Pancreas (tissue), 10 donors: ENCODE measurements at regions not wholly inside any gene's neighbourhood (a gene's known extent, or its start where the extent isn't known, plus 50 kb on each side); places are given as distances from the start of the nearest gene placed in this dataset.

ENCODE experiments used
- ATAC-seq, 4 donors: fragments of 200-7000 bp; cut with Tn5 transposase; one replicate each; pipeline versions ENCODE4 v1.8.0 to v1.9.1; 2020; ENCODE audit warnings: mild to moderate bottlenecking in 4 of 4, moderate library complexity in 4 of 4
- DNase-seq, 6 donors: peaks; one replicate each; pipeline ENCODE4 v3.0.0-alpha.2; 2020
- FAIRE-seq: peaks from 2 replicates; lab custom pipeline; 2012; peaks lifted over from hg19 to GRCh38; lab: Jason Lieb, UNC
- H3K27ac ChIP-seq, 4 donors: fragments of 200-600 bp; sonication (generic); 1 replicate in 3 of 4; 2 replicates in 1 of 4; pipeline versions ENCODE4 v1.5.0 to v1.8.0; 2020
- H3K27me3 ChIP-seq, 4 donors: fragments of 200-600 bp; one replicate each; pipeline ENCODE4 v1.8.0; 2021
- H3K36me3 ChIP-seq, 3 donors: fragments of 200-600 bp; sonication (generic) in 1 of 3; one replicate each; pipeline versions ENCODE4 v1.5.0 to v1.8.0; 2020 to 2021
- H3K4me1 ChIP-seq, 3 donors: fragments of 200-600 bp; one replicate each; pipeline ENCODE4 v1.8.0; 2021
- H3K4me3 ChIP-seq, 4 donors: fragments of 200-600 bp; sonication (generic) in 2 of 4; one replicate each; pipeline versions ENCODE4 v1.5.0 to v1.8.0; 2020 to 2021
- H3K9me3 ChIP-seq, 4 donors: fragments of 200-600 bp; one replicate each; pipeline ENCODE4 v1.8.0; 2021
- WGBS, 2 donors: extraction: QIAGEN DNeasy Blood & Tissue Kit; methylation state at CpG; one replicate each; pipeline ENCODE4 v1.1.7; 2013; 5-methylcytosine and 5-hydroxymethylcytosine counted together
- intact Hi-C, 3 donors: fragments of 100-400 bp; cut with DNase I; formaldehyde crosslinking; loops; one replicate each; pipeline versions ENCODE4 v1.11.1 to v1.14.2; 2022
- TF ChIP-seq, protein P1 (sequence below), 4 donors: fragments of 200-600 bp; sonication (generic) in 3 of 4; IDR thresholded peaks; one replicate each; pipeline versions ENCODE4 v1.5.0 to v1.8.0; 2021; ENCODE audit warnings: antibody characterized with exemption in 4 of 4
- donor health status: healthy with polysubstance abuse.
- donor health status: DM: no; HTN: no; CAD: no; lungs with moderate emphysema.
- donor health status: DM: no; HTN: no; CAD: no.
- donor health status: control.
- donor health status: control.
- donor health status: Bipolar disorder and iron deficiency.
- donor health status: DM: yes; HTN: yes; CAD: no.
- donor health status: DM: no; HTN: no; CAD: no.
- donor health status: DM: no; HTN: no; CAD: no.
- donor health status: DM: yes; HTN: yes; CAD: no.

DNA sequence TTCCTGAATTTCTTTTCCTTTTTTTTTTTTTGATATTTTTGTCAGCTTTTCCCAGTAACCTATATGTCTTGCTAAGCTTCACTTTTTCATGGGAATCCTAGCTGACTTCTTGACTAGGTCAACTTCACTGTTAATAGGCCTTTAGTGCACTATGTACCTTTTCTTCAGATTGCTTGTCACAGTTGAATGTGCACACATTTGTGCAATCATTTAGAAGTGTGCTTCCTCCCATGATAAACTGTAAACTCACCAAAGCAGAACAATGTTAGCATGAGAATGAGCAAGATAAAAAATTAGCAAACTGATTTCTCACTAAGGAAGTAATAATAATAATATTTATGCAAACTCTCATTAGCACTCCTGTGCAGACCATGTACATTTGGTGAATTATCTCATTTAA is 173.2 kb downstream of the PABPC4L start:
- intact Hi-C loops = no loop called here
- no peaks in the 10 kb centered on the region for H3K9me3 ChIP-seq
- H3K4me1 ChIP-seq = no peaks in the 10 kb centered on the region
- H3K36me3 ChIP-seq = no peaks in the 10 kb centered on the region
- ATAC-seq (no peak), DNase-seq (no peak), FAIRE-seq (no peak)
- no peak overlapping the region for H3K27ac ChIP-seq
- TF ChIP-seq, protein P1, sequence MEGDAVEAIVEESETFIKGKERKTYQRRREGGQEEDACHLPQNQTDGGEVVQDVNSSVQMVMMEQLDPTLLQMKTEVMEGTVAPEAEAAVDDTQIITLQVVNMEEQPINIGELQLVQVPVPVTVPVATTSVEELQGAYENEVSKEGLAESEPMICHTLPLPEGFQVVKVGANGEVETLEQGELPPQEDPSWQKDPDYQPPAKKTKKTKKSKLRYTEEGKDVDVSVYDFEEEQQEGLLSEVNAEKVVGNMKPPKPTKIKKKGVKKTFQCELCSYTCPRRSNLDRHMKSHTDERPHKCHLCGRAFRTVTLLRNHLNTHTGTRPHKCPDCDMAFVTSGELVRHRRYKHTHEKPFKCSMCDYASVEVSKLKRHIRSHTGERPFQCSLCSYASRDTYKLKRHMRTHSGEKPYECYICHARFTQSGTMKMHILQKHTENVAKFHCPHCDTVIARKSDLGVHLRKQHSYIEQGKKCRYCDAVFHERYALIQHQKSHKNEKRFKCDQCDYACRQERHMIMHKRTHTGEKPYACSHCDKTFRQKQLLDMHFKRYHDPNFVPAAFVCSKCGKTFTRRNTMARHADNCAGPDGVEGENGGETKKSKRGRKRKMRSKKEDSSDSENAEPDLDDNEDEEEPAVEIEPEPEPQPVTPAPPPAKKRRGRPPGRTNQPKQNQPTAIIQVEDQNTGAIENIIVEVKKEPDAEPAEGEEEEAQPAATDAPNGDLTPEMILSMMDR (IDR thresholded peaks at IDR 0.05) = no peak
- H3K4me3 ChIP-seq = no peak overlapping the region
- no peaks in the 10 kb centered on the region for H3K27me3 ChIP-seq

DNA sequence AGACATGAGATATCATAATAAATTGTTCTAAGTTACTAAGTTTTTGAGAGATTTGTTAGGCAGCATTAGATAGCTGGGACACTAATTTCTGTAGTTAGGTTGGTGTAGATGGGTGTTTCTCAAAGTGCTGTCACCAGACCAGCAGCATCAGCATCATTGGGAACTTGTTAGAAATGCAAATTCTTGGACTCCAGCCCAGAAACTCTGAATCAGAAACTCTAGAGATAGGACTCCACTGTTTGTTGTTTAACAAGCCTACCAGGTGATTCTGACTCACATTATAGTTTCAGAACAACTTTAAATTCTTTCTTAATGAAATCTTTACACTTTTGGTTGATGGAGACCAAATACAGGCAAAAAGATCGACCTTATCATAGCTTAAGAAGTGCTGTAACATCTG is 173.7 kb downstream of the PABPC4L start:
- H3K36me3 ChIP-seq = no peaks in the 10 kb centered on the region
- TF ChIP-seq, protein P1 (IDR thresholded peaks at IDR 0.05) = no peak
- no peak overlapping the region for H3K27ac ChIP-seq
- H3K4me1 ChIP-seq = no peaks in the 10 kb centered on the region
- intact Hi-C loops = no loop called here
- no peaks in the 10 kb centered on the region for H3K27me3 ChIP-seq
- ATAC-seq (peak in 1 of 4 donors; percentile 36), DNase-seq (no peak), FAIRE-seq (no peak)
- H3K9me3 ChIP-seq = no peaks in the 10 kb centered on the region
- 38 to 40% methylated on average over 1 of the region's 1 CpG for WGBS, 2 donors
- H3K4me3 ChIP-seq = no peak overlapping the region

DNA sequence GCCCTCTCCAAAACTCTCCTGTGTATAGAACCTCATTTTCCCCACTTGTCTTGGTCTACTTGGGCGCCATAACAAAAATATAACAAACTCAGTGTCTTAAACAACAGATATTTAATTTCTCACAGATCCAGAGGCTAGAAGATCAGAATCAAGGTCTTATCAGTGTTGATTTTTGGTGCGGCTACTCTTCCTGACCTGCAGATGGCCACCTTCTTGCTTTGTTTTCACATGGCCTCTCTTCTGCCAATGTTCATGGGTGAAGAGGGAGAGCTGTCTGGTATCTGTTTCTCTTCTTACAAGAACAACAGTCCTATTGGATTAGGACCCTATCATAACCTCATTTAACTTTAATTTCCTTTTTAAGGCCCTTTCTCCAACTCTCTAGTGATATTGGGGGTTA is 177.3 kb downstream of the PABPC4L start:
- H3K4me3 ChIP-seq = no peak overlapping the region
- ATAC-seq = no peak
- FAIRE-seq = no peak
- no peaks in the 10 kb centered on the region for H3K27me3 ChIP-seq
- no peaks in the 10 kb centered on the region for H3K9me3 ChIP-seq
- intact Hi-C loops = no loop called here
- TF ChIP-seq, protein P1 (IDR thresholded peaks at IDR 0.05) = no peak
- no peak overlapping the region for H3K27ac ChIP-seq
- no peak for DNase-seq
- H3K4me1 ChIP-seq = no peaks in the 10 kb centered on the region
- no peaks in the 10 kb centered on the region for H3K36me3 ChIP-seq
- WGBS, 2 donors = 51 to 55% methylated on average over 2 of the region's 2 CpGs

DNA sequence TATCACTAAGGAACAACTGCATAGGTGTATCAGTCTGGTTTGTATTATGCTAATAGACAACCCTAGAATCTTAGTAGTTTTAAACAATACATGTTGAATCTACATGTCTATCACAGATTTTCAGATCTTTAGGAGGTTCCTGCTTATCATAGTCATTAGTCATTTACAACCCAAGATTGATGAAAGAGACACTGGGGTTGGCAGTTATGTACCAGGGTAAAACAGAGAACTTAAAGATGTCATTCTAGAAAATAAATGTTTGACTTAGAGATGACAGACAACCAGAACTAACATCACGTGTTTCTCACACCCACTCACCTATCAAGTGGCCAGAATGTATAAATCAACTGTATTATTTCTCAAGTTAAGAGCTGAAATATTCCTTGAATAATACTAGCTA is 181.9 kb downstream of the PABPC4L start:
- Histone ChIP-seq H3K4me3 (no peak overlapping the region), H3K4me1 (no peaks in the 10 kb centered on the region), H3K36me3 (no peaks in the 10 kb centered on the region), H3K9me3 (no peaks in the 10 kb centered on the region), H3K27ac (no peak overlapping the region), H3K27me3 (no peaks in the 10 kb centered on the region)
- intact Hi-C loops = no loop called here
- ATAC-seq (no peak), FAIRE-seq (no peak), DNase-seq (no peak)
- 16 to 31% methylated on average over 1 of the region's 1 CpG for WGBS, 2 donors
- TF ChIP-seq, protein P1 (IDR thresholded peaks at IDR 0.05) = no peak

DNA sequence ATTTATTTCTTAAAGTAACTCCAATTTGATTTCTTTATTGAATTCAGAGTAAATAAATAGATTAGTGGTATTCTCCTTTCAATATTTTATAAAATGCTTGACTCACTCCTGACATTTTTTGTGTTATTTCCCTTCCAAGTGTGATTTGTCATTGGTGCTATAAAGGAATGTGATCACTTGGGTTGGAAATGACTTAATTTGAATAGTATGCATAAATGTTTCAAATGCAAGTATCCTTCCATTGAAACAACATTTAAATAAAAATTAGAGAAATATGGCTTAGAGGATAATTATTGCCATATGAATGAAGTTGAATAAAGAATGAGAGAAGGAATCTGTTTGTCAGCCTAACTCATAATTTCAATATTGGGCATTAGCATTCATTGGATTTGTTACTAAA is 182.7 kb downstream of the PABPC4L start:
- H3K27ac ChIP-seq = no peak overlapping the region
- FAIRE-seq = no peak
- intact Hi-C loops = no loop called here

More for the DNA sequence above, 182.7 kb downstream of the PABPC4L start:
- no peaks in the 10 kb centered on the region for H3K36me3 ChIP-seq
- no peaks in the 10 kb centered on the region for H3K4me1 ChIP-seq
- H3K4me3 ChIP-seq = no peak overlapping the region
- no peaks in the 10 kb centered on the region for H3K27me3 ChIP-seq
- DNase-seq = no peak
- ATAC-seq = no peak
- H3K9me3 ChIP-seq = no peaks in the 10 kb centered on the region
- TF ChIP-seq, protein P1 (IDR thresholded peaks at IDR 0.05) = no peak
